ENCODE measurements at regions not wholly inside any gene's neighbourhood (a gene's known extent, or its start where the extent isn't known, plus 50 kb on each side); places are given as distances from the start of the nearest gene placed in this dataset.

DNA sequence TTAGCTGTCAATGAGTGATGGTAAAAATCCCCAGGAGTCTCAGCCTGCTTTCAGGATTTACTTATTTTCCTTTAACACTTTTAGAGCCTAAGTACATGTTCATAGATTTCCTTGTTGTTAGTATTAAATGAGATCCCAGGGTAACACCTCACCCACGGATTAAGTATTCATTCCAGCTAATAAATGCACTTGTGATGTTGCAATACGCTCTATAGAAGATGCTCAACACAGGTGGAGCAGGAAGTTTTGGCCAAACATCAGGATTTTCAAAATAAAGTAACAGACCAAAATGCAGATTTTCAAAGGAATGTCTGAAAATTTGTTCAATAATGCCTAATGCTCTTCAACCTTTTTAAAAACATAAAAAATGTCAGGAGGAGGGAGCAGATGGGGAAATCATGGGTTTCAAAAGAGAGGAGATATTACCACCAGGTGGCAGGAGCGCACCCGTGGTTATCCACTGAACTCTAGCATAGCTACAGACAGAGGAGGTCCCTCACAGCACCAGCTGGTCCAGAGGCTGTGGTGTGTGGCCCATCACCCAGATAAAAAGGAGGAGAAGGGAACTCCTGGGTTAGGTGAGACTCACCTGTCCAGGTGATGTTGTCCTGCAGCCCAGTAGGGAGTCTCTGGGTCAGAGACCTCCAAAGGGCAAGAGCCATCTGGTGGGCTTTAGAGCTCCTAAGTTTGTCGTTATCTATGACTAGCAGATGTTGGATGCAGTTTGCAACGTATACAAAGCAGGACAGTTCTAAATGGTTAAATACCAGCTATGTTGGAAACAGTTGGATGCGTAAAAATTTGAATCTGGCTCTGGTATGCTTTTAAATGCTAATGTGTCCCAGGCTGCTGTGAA lies 1158.4 kb upstream of the TMEM132C start:
- TF ChIP-seq, protein P1, sequence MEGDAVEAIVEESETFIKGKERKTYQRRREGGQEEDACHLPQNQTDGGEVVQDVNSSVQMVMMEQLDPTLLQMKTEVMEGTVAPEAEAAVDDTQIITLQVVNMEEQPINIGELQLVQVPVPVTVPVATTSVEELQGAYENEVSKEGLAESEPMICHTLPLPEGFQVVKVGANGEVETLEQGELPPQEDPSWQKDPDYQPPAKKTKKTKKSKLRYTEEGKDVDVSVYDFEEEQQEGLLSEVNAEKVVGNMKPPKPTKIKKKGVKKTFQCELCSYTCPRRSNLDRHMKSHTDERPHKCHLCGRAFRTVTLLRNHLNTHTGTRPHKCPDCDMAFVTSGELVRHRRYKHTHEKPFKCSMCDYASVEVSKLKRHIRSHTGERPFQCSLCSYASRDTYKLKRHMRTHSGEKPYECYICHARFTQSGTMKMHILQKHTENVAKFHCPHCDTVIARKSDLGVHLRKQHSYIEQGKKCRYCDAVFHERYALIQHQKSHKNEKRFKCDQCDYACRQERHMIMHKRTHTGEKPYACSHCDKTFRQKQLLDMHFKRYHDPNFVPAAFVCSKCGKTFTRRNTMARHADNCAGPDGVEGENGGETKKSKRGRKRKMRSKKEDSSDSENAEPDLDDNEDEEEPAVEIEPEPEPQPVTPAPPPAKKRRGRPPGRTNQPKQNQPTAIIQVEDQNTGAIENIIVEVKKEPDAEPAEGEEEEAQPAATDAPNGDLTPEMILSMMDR (IDR thresholded peaks at IDR 0.05): no peak
- TF ChIP-seq EZH2 (IDR thresholded peaks at IDR 0.05; ENCODE audit: borderline replicate concordance, insufficient read depth, low read depth, low read length, poor library complexity, severe bottlenecking): no peak

Measured in B cell (primary cell).